KMS-11 (cell line): ENCODE measurements at regions not wholly inside any gene's neighbourhood (a gene's known extent, or its start where the extent isn't known, plus 50 kb on each side); places are given as distances from the start of the nearest gene placed in this dataset.

Experiments used
- H2AFZ ChIP-seq: fragments of 200-600 bp; sonication (generic); 2 replicates; pipeline ENCODE4 v1.6.1; 2016; ENCODE audit warnings: antibody characterized with exemption, mixed run types, low read depth
- H3K27ac ChIP-seq: fragments of 200-600 bp; sonication (generic); 2 replicates; pipeline ENCODE4 v1.6.1; 2016; ENCODE audit warnings: mild to moderate bottlenecking, mixed run types
- H3K27me3 ChIP-seq: fragments of 200-600 bp; sonication (generic); 2 replicates; pipeline ENCODE4 v1.6.1; 2017; ENCODE audit warnings: mild to moderate bottlenecking, low read depth, mixed run types, moderate library complexity; ENCODE audit not compliant: insufficient read depth
- H3K36me3 ChIP-seq: fragments of 200-600 bp; sonication (generic); 2 replicates; pipeline ENCODE4 v1.6.1; 2017; ENCODE audit warnings: mild to moderate bottlenecking, mixed run types; ENCODE audit not compliant: insufficient read depth
- H3K4me1 ChIP-seq: fragments of 200-600 bp; sonication (generic); 2 replicates; pipeline ENCODE4 v1.6.1; 2016; ENCODE audit warnings: mild to moderate bottlenecking, low read depth, mixed run types; ENCODE audit not compliant: poor library complexity, severe bottlenecking
- H3K4me2 ChIP-seq: fragments of 200-600 bp; sonication (generic); 2 replicates; pipeline ENCODE4 v1.7.0; 2016; ENCODE audit warnings: mild to moderate bottlenecking, mixed run types
- H3K4me3 ChIP-seq: fragments of 200-600 bp; sonication (generic); IDR thresholded peaks from 2 replicates; pipeline ENCODE4 v1.6.1; 2017; ENCODE audit warnings: low read depth, low read length, mixed read lengths; ENCODE audit not compliant: insufficient read depth
- H3K79me2 ChIP-seq: fragments of 200-600 bp; sonication (generic); 2 replicates; pipeline ENCODE4 v1.6.1; 2016; ENCODE audit warnings: low read depth, mixed run types; ENCODE audit not compliant: insufficient read depth
- H3K9ac ChIP-seq: fragments of 200-600 bp; sonication (generic); 2 replicates; pipeline ENCODE4 v1.6.1; 2016; ENCODE audit warnings: mild to moderate bottlenecking, mixed run types
- H4K20me1 ChIP-seq: fragments of 200-600 bp; sonication (generic); 2 replicates; pipeline ENCODE4 v1.6.1; 2016; ENCODE audit warnings: mild to moderate bottlenecking, mixed run types; ENCODE audit not compliant: insufficient read depth
- CTCF ChIP-seq: fragments of 200-600 bp; sonication (generic); conservative IDR thresholded peaks from 2 replicates; pipeline ENCODE4 v1.6.1; 2017; ENCODE audit warnings: low read depth, mild to moderate bottlenecking, antibody characterized with exemption, low read length, moderate library complexity, mixed read lengths

DNA sequence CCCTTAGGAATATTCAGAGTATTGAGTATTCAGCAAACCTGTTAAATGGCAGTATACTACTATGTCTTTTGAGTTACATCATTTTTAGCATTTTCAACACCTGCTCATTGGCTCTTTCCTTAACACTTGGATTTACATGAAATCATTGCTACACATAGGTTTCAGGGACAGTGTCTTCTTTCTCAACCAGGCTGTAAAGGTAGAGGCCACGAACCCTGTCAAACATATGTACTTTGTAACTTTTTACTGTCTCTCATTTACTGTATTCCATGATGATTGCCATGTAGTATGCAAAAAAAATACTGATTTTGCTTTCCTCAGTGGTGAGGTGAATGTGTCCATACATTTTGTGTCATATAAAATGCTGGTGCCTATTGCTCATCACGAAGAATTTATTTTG is 264.4 kb downstream of the SLCO4C1 start:
- H3K4me1 ChIP-seq: no peaks in the 10 kb centered on the region
- H3K4me2 ChIP-seq: no peak overlapping the region
- H3K9ac ChIP-seq: no peak overlapping the region
- TF ChIP-seq CTCF: no peak
- no peak overlapping the region for H2AFZ ChIP-seq
- H3K27me3 ChIP-seq: no peaks in the 10 kb centered on the region
- H3K36me3 ChIP-seq: no peaks in the 10 kb centered on the region
- H3K27ac ChIP-seq: no peak overlapping the region
- H3K4me3 ChIP-seq: no peak overlapping the region
- no peaks in the 10 kb centered on the region for H4K20me1 ChIP-seq
- H3K79me2 ChIP-seq: no peaks in the 10 kb centered on the region

- no peaks in the 10 kb centered on the region for H3K27me3 ChIP-seq
- TF ChIP-seq CTCF: no peak
- H3K9ac ChIP-seq: no peak overlapping the region
- H3K4me1 ChIP-seq: no peaks in the 10 kb centered on the region
- no peaks in the 10 kb centered on the region for H3K36me3 ChIP-seq
- no peak overlapping the region for H3K4me2 ChIP-seq
- no peak overlapping the region for H3K27ac ChIP-seq
- no peak overlapping the region for H3K4me3 ChIP-seq
- no peak overlapping the region for H2AFZ ChIP-seq
- no peaks in the 10 kb centered on the region for H4K20me1 ChIP-seq
- no peaks in the 10 kb centered on the region for H3K79me2 ChIP-seq
Observed at GRCh38 chr5:102018690-102019089, 277.4 kb downstream of the SLCO4C1 start.

- no peak overlapping the region for H3K4me3 ChIP-seq
- no peak overlapping the region for H3K27ac ChIP-seq
- no peaks in the 10 kb centered on the region for H3K27me3 ChIP-seq
- no peaks in the 10 kb centered on the region for H3K79me2 ChIP-seq
- no peaks in the 10 kb centered on the region for H3K4me1 ChIP-seq
- H3K36me3 ChIP-seq: no peaks in the 10 kb centered on the region
- H4K20me1 ChIP-seq: no peaks in the 10 kb centered on the region
- no peak for TF ChIP-seq CTCF
- H3K9ac ChIP-seq: no peak overlapping the region
- H3K4me2 ChIP-seq: no peak overlapping the region
- no peak overlapping the region for H2AFZ ChIP-seq
Observed at GRCh38 chr5:102018279-102018678, 277.8 kb downstream of the SLCO4C1 start.

- H3K36me3 ChIP-seq: no peaks in the 10 kb centered on the region
- TF ChIP-seq CTCF: no peak
- H3K4me2 ChIP-seq: no peak overlapping the region
- no peak overlapping the region for H3K4me3 ChIP-seq
- H2AFZ ChIP-seq: no peak overlapping the region
- H3K9ac ChIP-seq: no peak overlapping the region
- H3K4me1 ChIP-seq: no peaks in the 10 kb centered on the region
- no peaks in the 10 kb centered on the region for H4K20me1 ChIP-seq
- H3K79me2 ChIP-seq: no peaks in the 10 kb centered on the region
- H3K27me3 ChIP-seq: no peaks in the 10 kb centered on the region
- no peak overlapping the region for H3K27ac ChIP-seq
Observed at GRCh38 chr5:102014371-102014770, 281.7 kb downstream of the SLCO4C1 start.

GRCh38 chr5:102010644-102011043 is 285.4 kb downstream of the SLCO4C1 start:
- H2AFZ ChIP-seq: no peak overlapping the region
- no peak overlapping the region for H3K4me2 ChIP-seq
- H3K9ac ChIP-seq: no peak overlapping the region
- no peaks in the 10 kb centered on the region for H3K36me3 ChIP-seq
- no peak overlapping the region for H3K4me3 ChIP-seq
- H3K27me3 ChIP-seq: no peaks in the 10 kb centered on the region
- no peaks in the 10 kb centered on the region for H3K79me2 ChIP-seq
- H3K4me1 ChIP-seq: no peaks in the 10 kb centered on the region
- TF ChIP-seq CTCF: no peak
- no peak overlapping the region for H3K27ac ChIP-seq
- no peaks in the 10 kb centered on the region for H4K20me1 ChIP-seq
